Suppressor macrophage treated with lipopolysaccharide for 4 hours (primary cell): ENCODE measurements at regions not wholly inside any gene's neighbourhood (a gene's known extent, or its start where the extent isn't known, plus 50 kb on each side); places are given as distances from the start of the nearest gene placed in this dataset.

Source experiments
- DNase-seq: peaks from one replicate; pipeline ENCODE4 v3.0.0-alpha.2; 2020

GRCh38 chr12:125228519-125229260 lies 163.5 kb downstream of the AACS start:
- DNase-seq = no peak

- no peak for DNase-seq
These were observed 164.8 kb downstream of the AACS start for GRCh38 chr12:125229878-125230530.

- DNase-seq = no peak
These were observed 168.1 kb downstream of the AACS start for GRCh38 chr12:125233319-125233718.

GRCh38 chr12:125239563-125239962 lies 174.3 kb downstream of the AACS start:
- DNase-seq = no peak

GRCh38 chr12:125240717-125241116 lies 175.5 kb downstream of the AACS start:
- DNase-seq = no peak

- DNase-seq = no peak
These were observed 178.6 kb downstream of the AACS start for GRCh38 chr12:125243811-125244210.

- DNase-seq = no peak
These were observed 179.1 kb downstream of the AACS start for GRCh38 chr12:125244338-125244737.

GRCh38 chr12:125245581-125246557 lies 180.6 kb downstream of the AACS start:
- no peak for DNase-seq

- no peak for DNase-seq
These were observed 182.2 kb downstream of the AACS start for GRCh38 chr12:125247477-125247876.

GRCh38 chr12:125249066-125249824 lies 184.0 kb downstream of the AACS start:
- DNase-seq = no peak

- DNase-seq = no peak
These were observed 184.7 kb downstream of the AACS start for GRCh38 chr12:125249932-125250331.

GRCh38 chr12:125254236-125254635 lies 189.0 kb downstream of the AACS start:
- no peak for DNase-seq

- no peak for DNase-seq
These were observed 189.6 kb downstream of the AACS start for GRCh38 chr12:125254856-125255255.

- DNase-seq = no peak
These were observed 190.8 kb downstream of the AACS start for GRCh38 chr12:125255935-125256633.

- no peak for DNase-seq
These were observed 191.3 kb downstream of the AACS start for GRCh38 chr12:125256634-125256936.

- DNase-seq = no peak
These were observed 194.1 kb downstream of the AACS start for GRCh38 chr12:125259178-125259867.

- DNase-seq = no peak
These were observed 197.6 kb downstream of the AACS start for GRCh38 chr12:125262851-125263250.

GRCh38 chr12:125263385-125263784 lies 198.2 kb downstream of the AACS start:
- no peak for DNase-seq

GRCh38 chr12:125267114-125267513 lies 201.9 kb downstream of the AACS start:
- DNase-seq = no peak

GRCh38 chr12:125269276-125269675 lies 204.0 kb downstream of the AACS start:
- no peak for DNase-seq

GRCh38 chr12:125271892-125272291 lies 206.7 kb downstream of the AACS start:
- no peak for DNase-seq
